Lower leg skin (tissue), 4 donors: ENCODE measurements at regions not wholly inside any gene's neighbourhood (a gene's known extent, or its start where the extent isn't known, plus 50 kb on each side); places are given as distances from the start of the nearest gene placed in this dataset.

Experiments
- DNase-seq, 2 donors: peaks; one replicate each; pipeline ENCODE4 v3.0.0-alpha.2; 2019; ENCODE audit warnings: low spot score in 2 of 2
- H3K4me3 ChIP-seq: fragments of 200-600 bp; sonication (generic); 2 replicates; pipeline ENCODE4 v1.5.1; 2017; ENCODE audit warnings: mild to moderate bottlenecking, low read depth; ENCODE audit not compliant: poor library complexity, severe bottlenecking
- CTCF ChIP-seq, 3 donors: fragments of 450-650 bp; IDR thresholded peaks; one replicate each; pipeline ENCODE4 v1.5.1; 2016; ENCODE audit warnings: antibody characterized with exemption in 3 of 3, mild to moderate bottlenecking in 3 of 3, moderate library complexity in 2 of 3
- POLR2A ChIP-seq, 2 donors: fragments of 450-650 bp; IDR thresholded peaks; one replicate each; pipeline ENCODE4 v1.6.1; 2016 to 2017; ENCODE audit warnings: antibody characterized with exemption in 2 of 2, mild to moderate bottlenecking in 1 of 2, moderate library complexity in 1 of 2
- WGBS, 2 donors: methylation state at CpG; one replicate each; pipeline ENCODE4 v1.1.5; 2018; 5-methylcytosine and 5-hydroxymethylcytosine counted together
- intact Hi-C: fragments of 100-400 bp; cut with DNase I; formaldehyde crosslinking; loops from one replicate; pipeline ENCODE4 v1.15.0; 2023; ENCODE audit warnings: low total_unique reads

- DNase-seq = no peak
- TF ChIP-seq POLR2A (IDR thresholded peaks at IDR 0.05) (no peak), CTCF (IDR thresholded peaks at IDR 0.05) (no peak)
- 26% methylated on average over 3 of the region's 3 CpGs for WGBS, 2 donors
- no peak overlapping the region for H3K4me3 ChIP-seq
- intact Hi-C loops = no loop called here
Observed at GRCh38 chr12:28966046-28966780, 182.9 kb upstream of the FAR2 start.

GRCh38 chr12:28967426-28967825 lies 181.7 kb upstream of the FAR2 start:
- 97% methylated on average over 8 of the region's 8 CpGs for WGBS, 2 donors
- H3K4me3 ChIP-seq = no peak overlapping the region
- no peak for DNase-seq
- intact Hi-C loops = no loop called here
- TF ChIP-seq POLR2A (IDR thresholded peaks at IDR 0.05) (no peak), CTCF (IDR thresholded peaks at IDR 0.05) (no peak)

- H3K4me3 ChIP-seq = no peak overlapping the region
- DNase-seq = no peak
- intact Hi-C loops = no loop called here
- 80 to 81% methylated on average over 2 of the region's 2 CpGs for WGBS, 2 donors
- no peak for TF ChIP-seq CTCF (IDR thresholded peaks at IDR 0.05)
- no peak for TF ChIP-seq POLR2A (IDR thresholded peaks at IDR 0.05)
Observed at GRCh38 chr12:28973491-28973890, 175.6 kb upstream of the FAR2 start.

- TF ChIP-seq POLR2A (IDR thresholded peaks at IDR 0.05) (no peak), CTCF (IDR thresholded peaks at IDR 0.05) (no peak)
- no peak for DNase-seq
- intact Hi-C loops = no loop called here
- H3K4me3 ChIP-seq = no peak overlapping the region
- WGBS, 2 donors = 59 to 65% methylated on average over 1 of the region's 1 CpG
Observed at GRCh38 chr12:28974166-28974565, 174.9 kb upstream of the FAR2 start.

- DNase-seq = no peak
- TF ChIP-seq POLR2A (IDR thresholded peaks at IDR 0.05) (no peak), CTCF (IDR thresholded peaks at IDR 0.05) (no peak)
- 92 to 98% methylated on average over 1 of the region's 1 CpG for WGBS, 2 donors
- no peak overlapping the region for H3K4me3 ChIP-seq
- intact Hi-C loops = no loop called here
Observed at GRCh38 chr12:28974883-28975282, 174.2 kb upstream of the FAR2 start.
